ENCODE measurements at regions not wholly inside any gene's neighbourhood (a gene's known extent, or its start where the extent isn't known, plus 50 kb on each side); places are given as distances from the start of the nearest gene placed in this dataset.
A peak's percentile ranks its signal among the peaks of the same experiment; 100 is the strongest.

DNA sequence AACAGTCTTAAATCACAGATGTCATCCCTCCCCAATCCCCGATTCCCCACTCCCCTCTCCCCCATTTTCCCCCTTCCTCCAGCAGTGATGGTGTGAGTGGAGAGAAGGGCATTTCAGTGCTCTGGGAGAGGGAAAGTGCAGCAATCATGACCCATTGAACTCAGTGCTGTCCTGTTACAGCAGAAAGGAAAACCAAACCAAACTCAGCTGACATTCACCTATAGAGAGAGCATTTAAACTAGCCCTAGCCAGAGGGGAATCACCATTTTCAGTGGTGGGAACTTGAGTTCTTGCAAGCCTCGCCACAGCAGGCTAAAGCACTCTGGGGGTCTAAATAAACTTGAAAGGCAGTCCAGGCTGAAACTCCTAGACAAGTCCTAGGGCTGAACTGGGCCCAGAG, 129.9 kb upstream of the COL21A1 start:
- no peak for DNase-seq

DNA sequence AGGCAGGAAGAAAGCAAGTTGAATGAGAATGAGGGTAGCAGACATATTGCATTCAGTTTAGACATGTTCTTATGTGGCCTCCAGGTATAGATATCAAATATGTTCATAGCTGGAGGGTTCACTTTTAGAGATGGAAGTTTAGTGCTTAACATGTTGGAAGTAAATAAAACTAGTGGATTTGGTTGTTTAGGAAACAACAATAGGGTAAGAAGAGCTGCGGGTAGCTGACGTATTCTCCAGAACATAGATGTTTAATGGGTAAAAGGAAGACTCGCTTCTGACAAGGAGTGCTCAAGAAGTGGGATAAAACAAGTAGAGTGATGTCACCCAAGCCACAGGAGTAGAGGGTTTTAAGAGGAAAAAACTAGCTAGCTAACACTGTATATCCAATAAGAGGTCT, 128.4 kb upstream of the COL21A1 start:
- no peak for DNase-seq

DNA sequence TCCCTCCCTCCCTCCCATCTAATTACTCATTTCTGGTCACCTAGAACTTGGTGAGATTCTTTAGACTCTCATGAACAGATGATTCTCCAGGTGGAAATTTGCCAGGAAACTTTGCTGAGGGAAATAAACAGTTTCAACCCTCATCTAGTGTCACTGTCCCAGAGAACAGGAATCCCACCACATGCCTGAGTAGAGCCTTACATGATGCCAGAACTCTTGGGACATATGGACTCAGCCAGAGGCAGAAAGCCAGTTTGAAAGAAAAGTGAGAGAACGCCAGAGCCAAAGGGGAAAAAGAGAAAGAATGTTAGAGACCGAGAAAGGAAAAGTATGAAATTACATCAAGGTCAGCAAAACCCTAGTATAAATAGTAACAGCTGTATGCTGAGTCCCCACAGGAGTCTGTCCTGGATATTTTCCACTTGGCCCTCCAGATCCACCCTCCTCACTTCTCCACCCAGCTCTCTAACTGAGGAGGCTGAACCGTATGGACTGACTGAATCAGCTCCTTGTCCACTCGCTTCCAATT, 127.5 kb upstream of the COL21A1 start:
- DNase-seq: no peak

DNA sequence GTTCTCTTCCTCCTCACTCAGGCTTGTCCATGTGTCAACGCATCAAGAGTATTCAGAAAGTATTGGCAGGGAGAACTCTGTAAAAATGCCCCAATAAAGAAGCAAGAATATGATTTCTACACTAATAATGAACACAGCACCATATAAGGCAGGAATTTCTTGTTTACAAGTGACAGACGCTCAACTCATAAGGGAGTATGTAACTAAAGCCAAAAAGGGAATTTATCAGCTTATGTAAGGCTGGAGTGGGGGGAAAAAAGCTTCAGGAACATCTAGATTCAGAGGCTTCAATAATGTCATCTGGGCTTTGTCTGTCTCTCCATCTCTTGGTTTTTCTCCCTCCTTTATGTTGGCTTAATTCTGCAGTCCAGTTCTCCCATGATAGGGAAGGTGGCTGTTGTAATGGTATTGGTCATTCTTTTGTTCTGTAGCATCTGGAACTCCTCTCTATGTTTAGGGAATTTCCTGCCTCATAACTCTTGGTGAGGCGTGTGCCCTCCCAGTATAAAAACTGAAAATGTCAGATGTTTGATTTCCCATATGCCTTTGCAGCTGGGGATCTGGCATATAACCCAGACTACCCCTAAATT, 125.1 kb upstream of the COL21A1 start:
- DNase-seq: no peak

DNA sequence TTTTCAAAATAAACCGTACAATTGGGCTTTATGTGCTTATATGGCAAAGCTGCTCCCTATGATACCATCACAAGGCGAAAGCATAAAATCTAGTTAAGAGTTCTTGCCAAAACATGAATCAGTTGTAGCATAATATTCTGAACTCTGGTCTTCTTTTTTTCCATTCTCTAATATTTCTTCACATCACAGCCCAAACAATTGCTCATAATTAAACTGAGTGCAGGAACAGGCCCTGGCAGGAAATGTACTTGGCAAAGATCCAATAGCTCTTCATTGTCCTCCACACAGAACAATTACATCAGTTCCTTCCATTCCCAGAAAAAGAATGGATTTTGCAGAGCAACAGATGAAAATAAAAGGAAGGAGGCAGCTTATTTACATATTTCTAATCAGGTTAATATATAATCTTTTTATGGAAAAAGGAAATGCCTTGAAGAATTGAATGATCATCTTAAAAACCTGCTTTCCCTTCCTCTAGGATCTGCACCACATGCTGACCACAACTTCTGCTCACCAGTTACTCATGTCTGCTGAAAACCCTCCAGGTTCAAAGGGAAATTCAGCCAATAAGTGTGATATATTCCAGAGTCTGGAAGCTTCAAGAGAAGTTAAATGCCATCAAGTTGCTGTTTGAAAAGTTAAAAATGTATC, 123.3 kb upstream of the COL21A1 start:
- peak; percentile 71 for DNase-seq

DNA sequence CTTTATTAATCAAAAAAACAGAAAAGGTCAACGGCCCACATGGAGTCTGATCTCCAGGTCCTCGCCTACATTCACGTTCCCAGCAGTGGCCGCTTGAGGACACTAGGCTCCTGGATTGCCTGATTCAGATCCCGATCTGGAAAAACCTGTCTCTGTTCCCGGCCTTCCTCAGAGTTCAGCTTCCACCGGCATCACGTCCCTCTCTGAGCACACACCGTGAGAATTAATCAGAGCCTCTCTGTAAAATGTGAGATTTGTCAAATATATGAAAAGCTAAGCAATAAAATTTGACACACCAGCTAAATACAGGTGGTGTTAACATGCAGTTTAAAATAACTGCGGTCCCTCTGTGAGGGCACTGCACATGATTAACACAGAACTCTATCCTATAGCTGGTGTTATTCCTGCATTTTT, 122.8 kb upstream of the COL21A1 start:
- DNase-seq: no peak

DNA sequence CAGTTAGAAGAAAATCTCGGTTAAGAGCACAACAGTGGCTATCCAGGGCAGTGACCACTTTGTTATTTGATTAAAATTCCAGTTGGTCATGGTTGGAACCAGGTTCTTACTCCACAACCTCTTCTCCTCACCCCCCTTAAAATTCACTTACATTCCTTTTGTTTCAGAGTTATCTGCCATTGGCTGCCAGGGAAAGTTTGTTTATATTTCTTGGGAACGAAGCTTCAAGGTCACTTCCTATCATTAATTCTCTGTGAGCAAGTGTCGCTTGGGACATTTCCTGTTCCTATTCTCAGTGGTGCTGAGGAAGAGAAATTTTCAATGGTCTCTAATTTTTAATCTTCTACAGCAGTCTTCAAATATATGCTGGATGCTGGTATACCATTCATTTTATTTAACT, 121.1 kb upstream of the COL21A1 start:
- no peak for DNase-seq

DNA sequence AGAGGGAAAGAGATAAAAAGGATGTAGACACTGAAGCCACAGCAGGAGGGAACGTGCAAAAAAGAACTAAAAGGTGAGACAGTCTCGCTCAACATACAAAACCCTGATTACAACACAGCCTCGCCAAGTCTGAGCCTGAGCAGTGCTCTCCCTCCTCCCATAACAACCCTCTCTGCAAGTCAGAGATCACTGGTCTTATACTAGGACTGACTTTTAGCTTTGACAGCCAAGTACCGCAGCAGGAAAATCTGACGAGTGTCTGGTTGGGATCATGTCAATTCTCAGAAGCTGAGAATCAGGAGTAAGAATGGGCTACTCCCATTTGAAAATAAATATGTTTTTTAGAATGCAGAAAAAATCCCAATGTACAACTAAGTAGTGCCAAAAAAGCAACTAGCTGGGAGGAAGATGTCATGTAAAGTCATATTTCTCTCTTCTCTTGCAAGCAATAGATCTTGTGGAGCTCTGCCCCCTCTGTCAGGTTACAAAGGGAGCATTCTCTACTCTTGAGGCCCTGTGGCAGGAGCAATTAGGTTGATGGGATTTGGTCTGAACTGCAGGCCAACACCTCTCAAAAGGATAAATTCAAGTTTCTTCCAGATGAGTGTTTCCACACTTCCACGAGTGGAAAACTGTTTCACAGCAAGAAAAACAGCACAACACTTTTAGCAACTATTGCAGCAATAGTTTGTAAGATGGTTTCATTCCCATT, 118.9 kb upstream of the COL21A1 start:
- DNase-seq: no peak

DNA sequence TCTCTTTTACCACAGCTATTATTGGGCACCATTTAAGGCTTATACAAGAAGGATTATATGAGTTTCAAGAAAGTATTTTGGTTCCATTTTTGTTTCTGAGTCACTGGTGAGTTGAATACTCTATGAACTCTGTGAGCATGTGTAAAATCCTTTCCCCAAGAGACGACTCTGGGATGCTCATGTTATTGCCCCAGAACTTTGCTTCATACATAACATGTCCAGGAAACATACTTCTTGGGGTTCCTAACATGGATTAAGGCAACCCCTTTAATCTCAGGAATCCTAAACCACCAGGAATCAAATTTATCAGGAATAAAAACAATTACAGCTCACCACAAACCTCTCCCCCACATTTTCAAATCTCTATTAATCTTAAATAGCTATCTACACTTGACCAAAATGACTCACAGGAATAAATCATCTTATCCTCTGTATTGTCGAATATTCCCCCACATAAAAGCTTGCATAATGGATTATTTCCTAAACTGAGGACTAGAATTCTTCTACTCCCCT, 117.5 kb upstream of the COL21A1 start:
- no peak for DNase-seq

DNA sequence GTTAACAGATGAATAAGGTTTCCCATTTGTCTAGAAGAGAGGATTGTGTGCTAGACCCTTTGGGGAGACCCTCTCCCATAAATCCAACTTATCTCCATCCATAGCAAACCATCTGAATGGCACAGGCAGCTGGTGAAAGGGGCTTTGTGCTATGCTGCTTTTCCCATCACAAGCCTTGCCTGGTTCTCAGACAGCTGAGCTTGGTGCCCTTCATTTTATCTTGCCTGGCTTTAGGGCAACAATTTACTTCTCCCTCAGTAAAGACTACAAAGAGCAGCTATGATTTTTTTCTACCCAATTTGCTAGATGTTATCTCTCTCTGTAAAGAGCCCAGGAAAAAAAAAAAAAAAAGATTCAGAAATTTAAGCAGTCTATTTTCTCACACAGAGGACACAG, 117.0 kb upstream of the COL21A1 start:
- DNase-seq: no peak

DNA sequence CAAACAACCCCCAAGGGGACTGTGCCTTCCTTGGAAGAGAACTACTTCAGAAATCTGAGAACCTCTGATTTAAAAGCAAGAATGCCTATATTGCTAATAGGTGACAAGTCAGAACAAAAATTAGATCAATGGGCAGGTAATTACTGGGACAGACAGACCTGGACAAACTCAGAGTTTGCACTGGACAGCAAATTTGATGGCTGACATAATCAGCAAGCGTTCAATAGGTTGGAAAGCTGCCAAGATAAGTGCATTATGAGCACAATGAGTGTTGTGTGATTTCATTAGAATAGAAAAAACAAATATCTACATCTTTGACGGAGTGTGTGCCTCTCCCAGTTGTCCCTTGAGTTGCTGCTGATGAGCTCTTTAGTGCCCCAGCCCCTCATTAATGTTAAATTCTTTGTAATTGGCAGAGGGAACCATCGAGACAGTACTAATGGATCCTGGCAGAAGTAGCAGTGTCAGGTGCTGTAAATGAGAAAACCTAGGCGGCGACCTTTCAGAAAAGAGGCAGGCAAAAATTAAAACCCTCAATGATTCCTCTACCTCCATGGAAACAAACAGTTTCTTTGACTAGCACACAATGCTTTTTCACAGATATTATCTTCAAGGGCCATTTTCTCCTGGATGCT, 116.5 kb upstream of the COL21A1 start:
- no peak for DNase-seq

DNA sequence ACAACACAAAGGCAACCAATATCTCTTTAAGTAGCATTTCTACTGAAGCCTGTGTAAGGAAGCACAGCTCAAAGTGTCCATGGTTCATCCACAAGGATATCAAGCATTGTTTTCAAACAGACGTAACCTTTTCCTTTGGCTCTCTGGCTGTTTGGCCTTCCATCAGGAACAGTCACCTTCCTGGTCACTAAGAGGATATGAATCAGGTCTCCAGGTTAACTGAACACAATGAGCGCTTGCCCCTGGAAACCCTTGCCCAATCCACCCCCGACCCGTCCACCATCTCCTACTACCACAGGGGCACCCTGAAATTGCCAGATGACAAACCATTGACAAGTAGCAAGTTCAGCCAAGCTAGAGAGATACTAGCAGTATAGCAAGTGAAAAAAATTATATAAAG, 114.4 kb upstream of the COL21A1 start:
- DNase-seq: no peak

DNA sequence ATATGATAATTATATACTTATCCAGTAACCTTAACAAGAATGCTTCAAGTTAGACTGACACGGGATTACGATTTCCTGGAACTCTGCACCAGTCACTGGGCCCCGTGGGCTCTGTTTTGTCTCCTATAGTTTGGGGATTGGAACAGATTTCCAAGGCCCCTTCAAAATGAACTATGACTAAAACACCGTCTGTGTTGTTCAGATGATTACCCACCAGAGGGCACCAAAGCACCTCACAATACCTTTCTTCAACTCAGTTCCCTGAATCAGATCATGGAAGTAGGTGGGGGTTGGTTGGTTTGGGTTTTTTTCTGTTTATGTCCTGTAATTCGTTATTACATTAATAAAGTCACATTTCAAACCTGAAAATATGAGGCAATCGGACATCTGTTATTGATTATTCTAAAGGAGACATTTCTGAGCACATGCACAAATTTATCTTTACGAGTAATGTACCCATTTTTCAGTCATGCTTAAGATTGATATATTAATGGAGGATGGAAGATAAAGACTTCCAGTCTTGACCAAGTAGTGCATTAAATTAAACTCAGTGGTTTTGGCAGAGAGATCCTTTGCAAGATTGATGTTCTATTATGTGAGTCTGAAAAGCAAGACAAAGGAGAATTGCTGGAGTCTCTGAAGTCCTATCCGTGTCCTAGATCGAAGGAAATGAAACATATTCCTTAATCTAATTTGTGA, 112.0 kb upstream of the COL21A1 start:
- DNase-seq: peak; percentile 66

DNA sequence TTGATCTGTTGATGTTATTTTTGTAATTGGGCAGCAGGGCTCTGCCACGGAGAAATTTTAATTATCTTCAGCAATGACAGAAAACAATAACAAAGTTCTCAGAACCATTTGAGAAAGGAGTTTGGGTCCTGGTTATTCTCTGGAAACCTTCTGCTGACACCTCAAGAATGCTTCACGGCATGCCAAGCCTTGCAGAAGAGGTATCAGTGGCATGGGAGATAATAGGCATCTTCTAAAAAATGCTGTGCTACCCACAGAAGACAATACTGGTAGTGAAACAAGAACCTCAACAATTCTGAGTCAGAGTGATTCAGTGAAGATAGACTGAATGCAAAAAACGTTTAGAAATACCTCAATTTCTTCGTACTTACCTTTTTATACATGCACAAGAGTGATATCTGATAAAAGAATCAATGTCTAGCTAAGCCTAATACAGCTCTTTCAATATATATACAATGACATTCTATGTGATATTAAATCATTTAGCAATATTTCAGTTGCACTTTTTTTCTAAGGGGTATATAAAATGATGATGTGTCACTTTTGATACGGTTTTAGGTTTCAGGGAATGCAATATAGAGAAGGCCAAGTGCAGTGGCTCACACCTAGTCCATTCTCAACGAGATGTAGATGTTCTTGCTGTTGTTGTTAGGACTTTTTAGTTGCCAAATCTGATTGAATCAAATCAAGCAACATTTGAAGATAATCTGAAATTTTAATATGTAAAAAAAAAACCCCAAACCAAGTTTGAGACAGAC, 110.4 kb upstream of the COL21A1 start:
- no peak for DNase-seq

DNA sequence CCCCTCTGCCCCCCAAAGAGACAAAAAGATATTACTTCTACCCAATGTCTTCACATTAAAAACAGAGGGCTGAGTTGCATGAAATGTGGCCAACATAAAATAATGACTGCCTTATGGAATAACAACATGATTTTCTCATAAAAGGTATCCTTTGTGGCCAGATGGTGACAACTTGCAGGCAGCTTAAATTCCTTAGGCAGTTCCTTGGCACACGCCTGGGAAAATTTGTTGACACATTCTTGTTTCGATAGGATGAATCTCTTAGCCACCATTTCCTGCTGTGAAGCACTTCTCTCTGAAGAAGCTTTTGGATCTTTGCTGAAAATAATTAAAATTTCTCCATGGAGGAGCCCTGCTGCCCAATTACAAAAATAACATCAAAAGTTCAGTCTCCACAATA, 109.0 kb upstream of the COL21A1 start:
- no peak for DNase-seq

DNA sequence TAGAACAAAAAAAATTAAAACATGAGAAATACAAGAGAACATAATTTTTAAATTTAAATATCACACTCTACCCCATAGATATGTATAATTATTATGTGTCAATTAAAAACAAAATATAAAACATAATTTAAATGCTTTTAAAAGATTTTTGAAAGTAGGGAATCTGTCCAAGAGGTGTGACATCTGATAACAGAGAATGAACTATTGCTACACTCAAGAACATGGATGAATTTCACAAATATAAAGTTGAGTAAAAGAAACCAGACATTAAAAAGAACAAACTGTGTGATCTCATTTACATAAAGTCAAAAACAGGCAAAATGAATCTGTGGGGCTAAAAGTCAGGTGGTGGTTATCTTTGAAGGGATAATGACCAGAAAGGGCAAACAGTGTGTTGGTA, 106.5 kb upstream of the COL21A1 start:
- DNase-seq: no peak

DNA sequence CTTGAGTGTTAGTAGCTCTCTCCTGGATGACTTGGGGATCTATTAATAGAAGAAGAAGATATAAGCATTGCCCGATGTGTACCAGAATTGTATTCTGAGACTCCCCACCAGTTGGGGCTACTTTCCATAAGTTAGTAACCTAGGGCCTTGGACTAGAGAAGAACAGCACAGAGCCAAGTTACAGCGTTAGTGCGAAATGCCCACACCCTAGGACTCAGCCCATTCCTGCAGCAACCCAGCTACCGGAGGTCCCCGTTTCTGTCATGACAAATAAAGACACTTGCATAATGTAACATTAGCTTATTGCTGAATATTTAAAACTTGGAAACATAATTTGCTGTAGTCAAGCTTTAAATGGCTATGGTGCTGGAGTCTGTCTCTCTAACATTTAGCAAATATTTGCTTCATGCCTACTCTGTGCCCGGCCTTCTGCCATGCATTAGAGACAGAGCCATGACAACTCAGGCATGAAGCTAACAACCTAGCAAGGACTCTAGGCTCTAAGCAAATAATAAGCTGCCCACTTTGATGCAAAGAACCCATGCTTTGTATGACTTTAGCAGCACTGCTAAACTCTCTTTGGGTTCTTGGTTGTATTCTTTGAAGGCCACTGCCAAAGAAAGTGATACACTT, 103.4 kb upstream of the COL21A1 start:
- no peak for DNase-seq

DNA sequence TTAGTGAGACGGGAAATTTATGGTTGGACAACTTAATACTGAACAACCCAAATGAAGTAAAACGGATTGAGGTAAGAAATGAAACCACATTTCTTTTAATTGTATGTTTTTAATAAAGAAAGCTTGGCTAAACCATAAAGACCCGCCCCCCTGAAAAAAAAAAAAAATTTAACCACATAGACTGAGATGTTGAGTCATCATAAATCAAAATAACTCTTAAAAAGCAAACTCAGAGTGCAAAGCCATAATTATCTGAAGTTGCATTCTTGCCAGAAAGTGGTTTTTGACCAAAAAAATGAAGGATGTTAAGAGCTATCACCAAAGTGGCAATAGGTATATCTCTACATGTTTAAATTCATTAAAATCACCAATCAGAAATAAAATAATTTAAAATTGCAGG, 101.8 kb upstream of the COL21A1 start:
- DNase-seq: peak; percentile 56

DNA sequence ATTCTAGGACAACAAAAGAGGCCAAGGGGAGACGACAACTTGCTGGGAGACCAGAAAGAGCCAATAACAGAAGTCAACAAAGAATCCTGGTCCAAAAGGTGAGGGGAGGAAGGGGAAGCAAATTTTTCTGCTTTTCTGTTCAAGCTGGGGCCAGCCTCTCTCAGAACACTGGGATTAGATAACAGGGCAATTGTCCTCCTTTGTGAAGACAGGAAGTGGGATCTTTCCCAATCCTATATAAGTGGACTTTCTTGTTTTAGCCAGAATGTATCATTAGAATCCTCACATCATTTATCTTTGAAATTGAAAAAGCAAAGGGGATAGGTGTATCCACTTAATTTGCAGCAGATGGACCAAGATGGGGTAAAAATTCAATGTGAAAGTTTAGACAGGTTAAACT, 101.2 kb upstream of the COL21A1 start:
- DNase-seq: no peak

DNA sequence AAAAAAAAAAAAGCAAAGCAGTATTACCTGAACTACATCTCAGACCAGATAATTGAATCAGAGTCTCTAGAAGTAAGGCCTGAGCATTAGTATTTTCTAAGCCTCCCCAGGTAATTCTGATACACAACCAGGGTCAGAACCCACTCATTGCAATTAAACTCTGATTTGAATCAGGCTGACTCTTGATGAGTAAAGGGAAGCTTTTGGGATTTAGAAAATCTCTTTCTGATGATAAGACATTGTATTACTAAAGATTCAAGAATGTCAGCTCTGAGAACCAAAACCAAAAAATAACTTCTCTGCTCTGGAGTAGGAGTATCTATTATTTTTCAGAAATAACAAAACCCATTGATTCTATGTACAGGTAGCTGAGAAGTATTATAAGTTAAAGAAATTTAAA, 100.1 kb upstream of the COL21A1 start:
- DNase-seq: no peak

DNA sequence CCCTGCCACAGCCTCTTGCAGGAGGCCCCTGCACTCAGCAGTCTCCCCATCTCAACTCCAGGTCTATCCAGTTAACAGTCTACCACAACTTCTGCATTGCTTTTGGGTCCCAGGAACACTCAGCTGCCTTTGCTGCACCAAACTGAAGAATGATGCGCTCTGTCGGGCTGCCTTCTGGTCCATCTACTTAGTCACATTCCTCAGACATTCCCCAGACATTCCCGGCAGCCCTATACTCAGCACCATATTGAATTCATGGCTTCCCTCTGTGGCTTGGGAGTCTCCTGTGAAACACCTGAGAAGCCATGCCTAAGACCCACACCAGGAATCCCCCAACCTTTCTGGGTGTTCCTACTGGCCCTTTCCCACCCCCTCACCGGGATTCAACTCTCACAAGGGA, 99.6 kb upstream of the COL21A1 start:
- DNase-seq: no peak

Measured in RPMI8226 (cell line).